ENCODE measurements at regions not wholly inside any gene's neighbourhood (a gene's known extent, or its start where the extent isn't known, plus 50 kb on each side); places are given as distances from the start of the nearest gene placed in this dataset.

DNA sequence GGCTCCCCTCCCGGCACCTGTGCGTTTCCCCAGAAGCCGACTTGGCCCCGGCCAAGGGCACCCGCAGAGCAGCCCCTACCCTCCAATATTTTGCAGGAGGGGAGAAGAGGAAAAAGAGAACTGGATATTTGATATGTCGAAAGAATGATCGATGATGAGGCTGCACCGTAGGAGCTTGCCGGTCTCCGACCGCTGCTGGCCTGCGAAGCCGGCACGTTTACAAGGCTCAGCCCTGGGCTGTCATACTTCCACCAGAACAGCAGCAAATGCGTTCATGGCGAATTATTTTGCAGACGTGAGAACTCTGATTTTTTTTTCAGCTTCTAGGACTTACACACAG, 296.7 kb downstream of the TFAP2C start:
- H3K27me3 ChIP-seq = peaks cover 0 to 18% of the 10 kb centered on the region in 2 donors
- peak overlapping the region in 1 of 2 donors; percentile 36 for H3K4me3 ChIP-seq
- DNase-seq (ENCODE audit: low spot score) = no peak
- no peaks in the 10 kb centered on the region for H3K9me3 ChIP-seq
- peaks cover 0 to 13% of the 10 kb centered on the region in 2 donors for H3K4me1 ChIP-seq
- H3K27ac ChIP-seq = no peak overlapping the region
- no peaks in the 10 kb centered on the region for H3K36me3 ChIP-seq
- TF ChIP-seq, protein P1, sequence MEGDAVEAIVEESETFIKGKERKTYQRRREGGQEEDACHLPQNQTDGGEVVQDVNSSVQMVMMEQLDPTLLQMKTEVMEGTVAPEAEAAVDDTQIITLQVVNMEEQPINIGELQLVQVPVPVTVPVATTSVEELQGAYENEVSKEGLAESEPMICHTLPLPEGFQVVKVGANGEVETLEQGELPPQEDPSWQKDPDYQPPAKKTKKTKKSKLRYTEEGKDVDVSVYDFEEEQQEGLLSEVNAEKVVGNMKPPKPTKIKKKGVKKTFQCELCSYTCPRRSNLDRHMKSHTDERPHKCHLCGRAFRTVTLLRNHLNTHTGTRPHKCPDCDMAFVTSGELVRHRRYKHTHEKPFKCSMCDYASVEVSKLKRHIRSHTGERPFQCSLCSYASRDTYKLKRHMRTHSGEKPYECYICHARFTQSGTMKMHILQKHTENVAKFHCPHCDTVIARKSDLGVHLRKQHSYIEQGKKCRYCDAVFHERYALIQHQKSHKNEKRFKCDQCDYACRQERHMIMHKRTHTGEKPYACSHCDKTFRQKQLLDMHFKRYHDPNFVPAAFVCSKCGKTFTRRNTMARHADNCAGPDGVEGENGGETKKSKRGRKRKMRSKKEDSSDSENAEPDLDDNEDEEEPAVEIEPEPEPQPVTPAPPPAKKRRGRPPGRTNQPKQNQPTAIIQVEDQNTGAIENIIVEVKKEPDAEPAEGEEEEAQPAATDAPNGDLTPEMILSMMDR (IDR thresholded peaks at IDR 0.05) = no peak

DNA sequence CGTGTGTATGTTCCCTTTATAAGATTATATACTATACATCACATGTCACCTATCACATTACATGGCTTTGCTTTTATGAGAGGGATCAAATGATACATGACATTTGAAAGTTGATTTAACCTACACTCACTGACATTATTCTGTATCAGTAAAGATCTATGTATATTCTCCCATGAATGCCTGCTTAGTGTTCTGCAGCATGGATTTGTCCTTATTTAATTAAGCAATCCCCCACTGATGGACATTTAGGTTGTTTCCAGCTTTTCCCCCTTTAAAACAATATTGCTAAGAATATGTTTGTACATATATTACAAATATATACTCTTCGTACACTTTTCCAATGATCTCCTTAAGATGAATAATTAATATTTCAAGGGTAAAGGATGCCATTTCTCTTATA, 297.4 kb downstream of the TFAP2C start:
- TF ChIP-seq, protein P1 (IDR thresholded peaks at IDR 0.05) = no peak
- no peak overlapping the region for H3K27ac ChIP-seq
- H3K36me3 ChIP-seq = no peaks in the 10 kb centered on the region
- H3K9me3 ChIP-seq = no peaks in the 10 kb centered on the region
- no peak for DNase-seq (ENCODE audit: low spot score)
- H3K4me3 ChIP-seq = no peak overlapping the region
- peaks cover 0 to 13% of the 10 kb centered on the region in 2 donors for H3K4me1 ChIP-seq
- peaks cover 0 to 18% of the 10 kb centered on the region in 2 donors for H3K27me3 ChIP-seq

DNA sequence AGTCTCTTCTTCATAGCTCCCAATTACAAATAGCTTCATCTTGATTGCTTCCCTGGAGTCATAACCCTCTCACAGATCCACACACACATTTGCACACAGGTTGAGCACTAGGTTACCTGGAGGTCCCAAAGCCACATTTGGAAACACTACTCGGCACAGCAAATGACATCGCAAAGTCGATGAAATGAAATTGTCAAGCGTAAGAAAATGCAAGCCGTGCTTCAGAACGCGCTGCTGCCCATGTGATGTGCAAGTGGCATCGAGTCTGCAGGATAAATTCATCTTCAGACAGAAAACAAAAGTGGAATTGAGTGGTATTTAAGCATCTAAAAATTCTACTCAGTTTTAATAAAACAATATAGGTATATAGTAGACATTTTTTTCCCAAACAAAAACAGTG, 298.0 kb downstream of the TFAP2C start:
- Histone ChIP-seq H3K4me3 (no peak overlapping the region), H3K36me3 (no peaks in the 10 kb centered on the region), H3K4me1 (peaks cover 0 to 13% of the 10 kb centered on the region in 2 donors), H3K27ac (no peak overlapping the region), H3K27me3 (peaks cover 0 to 18% of the 10 kb centered on the region in 2 donors), H3K9me3 (no peaks in the 10 kb centered on the region)
- no peak for DNase-seq (ENCODE audit: low spot score)
- TF ChIP-seq, protein P1 (IDR thresholded peaks at IDR 0.05) = no peak

DNA sequence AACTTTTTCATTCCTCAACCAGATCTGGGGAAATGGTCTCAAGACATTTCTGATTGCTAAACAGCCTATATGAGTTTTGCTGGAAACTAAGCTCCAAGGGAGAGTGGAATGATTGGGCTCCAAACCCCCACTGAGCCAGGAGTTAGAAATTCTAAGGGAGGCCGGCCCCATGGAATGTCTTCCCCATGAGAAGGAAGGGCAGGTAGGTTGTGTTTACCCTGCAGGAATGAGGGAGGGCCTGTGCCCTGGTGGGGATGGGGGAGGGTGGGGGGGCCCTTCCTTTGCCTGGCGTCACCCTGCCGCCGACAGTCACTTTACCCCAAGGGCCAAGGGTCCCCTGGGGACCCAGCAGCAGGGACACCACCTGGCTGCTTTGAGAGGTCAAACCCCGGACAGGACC, 298.9 kb downstream of the TFAP2C start:
- Histone ChIP-seq H3K9me3 (no peaks in the 10 kb centered on the region), H3K27me3 (peaks cover 0 to 18% of the 10 kb centered on the region in 2 donors)

DNA sequence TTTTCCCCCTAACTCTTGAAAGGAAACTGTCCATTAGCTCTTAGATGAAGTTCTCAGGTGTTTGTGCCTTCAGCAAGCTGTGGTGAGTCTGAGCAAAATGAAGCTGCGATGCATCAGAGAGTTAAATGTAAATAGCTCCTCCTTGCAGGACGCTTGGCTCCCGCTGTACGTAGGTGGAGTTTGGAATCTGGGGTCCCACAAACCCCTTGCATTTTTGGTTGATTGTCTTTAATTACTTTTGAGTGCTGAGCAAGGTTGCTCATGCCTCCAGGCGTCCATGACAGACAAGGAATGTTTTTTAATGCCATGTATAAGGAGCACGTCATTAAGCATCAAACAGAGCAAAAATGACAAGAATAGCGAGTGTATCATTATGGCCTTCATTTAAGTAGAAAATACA, 300.5 kb downstream of the TFAP2C start:
- H3K9me3 ChIP-seq = no peaks in the 10 kb centered on the region
- no peaks in the 10 kb centered on the region for H3K36me3 ChIP-seq
- TF ChIP-seq, protein P1 (IDR thresholded peaks at IDR 0.05) = no peak
- no peak overlapping the region for H3K4me3 ChIP-seq
- no peak for DNase-seq (ENCODE audit: low spot score)
- no peak overlapping the region for H3K27ac ChIP-seq
- peaks cover 0 to 13% of the 10 kb centered on the region in 2 donors for H3K4me1 ChIP-seq
- H3K27me3 ChIP-seq = peaks cover 0 to 18% of the 10 kb centered on the region in 2 donors

More for the DNA sequence above, 298.9 kb downstream of the TFAP2C start:
- Histone ChIP-seq H3K36me3 (no peaks in the 10 kb centered on the region), H3K27ac (no peak overlapping the region), H3K4me3 (no peak overlapping the region), H3K4me1 (peaks cover 0 to 13% of the 10 kb centered on the region in 2 donors)
- TF ChIP-seq, protein P1 (IDR thresholded peaks at IDR 0.05) = no peak
- no peak for DNase-seq (ENCODE audit: low spot score)

DNA sequence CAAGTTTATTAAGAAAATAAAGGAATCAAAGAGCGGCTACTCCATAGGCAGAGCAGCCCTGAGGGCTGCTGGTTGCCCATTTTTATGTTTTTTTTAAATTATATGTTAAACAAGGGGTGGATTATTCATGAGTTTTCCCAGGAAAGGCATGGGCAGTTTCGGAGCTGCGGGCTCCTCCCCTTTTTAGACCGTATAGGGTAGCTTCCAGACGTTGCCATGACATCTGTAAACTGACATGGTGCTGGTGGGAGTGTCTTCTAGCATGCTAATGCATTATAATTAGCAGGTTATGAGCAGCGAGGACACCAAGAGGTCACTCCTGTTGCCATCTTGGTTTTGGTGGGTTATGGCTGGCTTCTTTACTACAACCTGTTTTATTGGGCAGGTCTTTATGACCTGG, 301.8 kb downstream of the TFAP2C start:
- H3K27me3 ChIP-seq = peaks cover 0 to 7% of the 10 kb centered on the region in 2 donors
- H3K4me3 ChIP-seq = no peak overlapping the region
- DNase-seq (ENCODE audit: low spot score) = no peak

More for the DNA sequence above, 301.8 kb downstream of the TFAP2C start:
- TF ChIP-seq, protein P1 (IDR thresholded peaks at IDR 0.05) = no peak
- Histone ChIP-seq H3K36me3 (no peaks in the 10 kb centered on the region), H3K4me1 (peaks cover 0 to 2% of the 10 kb centered on the region in 2 donors), H3K27ac (no peak overlapping the region), H3K9me3 (no peaks in the 10 kb centered on the region)
